Uterus (tissue), 3 donors: ENCODE measurements at regions not wholly inside any gene's neighbourhood (a gene's known extent, or its start where the extent isn't known, plus 50 kb on each side); places are given as distances from the start of the nearest gene placed in this dataset.

ENCODE experiments used
- DNase-seq, 2 donors: peaks; one replicate each; pipeline ENCODE4 v3.0.0-alpha.2; 2019 to 2020
- H3K27ac ChIP-seq, 2 donors: fragments of 200-600 bp; sonication (generic); 1 replicate in 1 of 2; 2 replicates in 1 of 2; pipeline ENCODE4 v1.5.1; 2016 to 2018
- H3K27me3 ChIP-seq, 2 donors: fragments of 200-600 bp; sonication (generic); one replicate each; pipeline ENCODE4 v1.5.1; 2018 to 2019; ENCODE audit warnings: control low read depth in 1 of 2
- H3K36me3 ChIP-seq, 2 donors: fragments of 200-600 bp; sonication (generic); one replicate each; pipeline ENCODE4 v1.5.1; 2019; ENCODE audit warnings: control low read depth in 1 of 2
- H3K4me1 ChIP-seq, 2 donors: fragments of 200-600 bp; sonication (generic); one replicate each; pipeline ENCODE4 v1.5.1; 2018 to 2019; ENCODE audit warnings: control low read depth in 1 of 2
- H3K4me3 ChIP-seq, 2 donors: fragments of 200-600 bp; sonication (generic); 1 replicate in 1 of 2; 2 replicates in 1 of 2; pipeline ENCODE4 v1.5.1; 2018 to 2019; ENCODE audit warnings: mild to moderate bottlenecking in 1 of 2
- H3K9me3 ChIP-seq, 2 donors: fragments of 200-600 bp; sonication (generic); one replicate each; pipeline ENCODE4 v1.5.1; 2019; ENCODE audit warnings: control low read depth in 1 of 2
- POLR2A ChIP-seq, 2 donors: fragments of 450-650 bp; IDR thresholded peaks; one replicate each; pipeline ENCODE4 v1.6.1; 2016; ENCODE audit warnings: antibody characterized with exemption in 2 of 2, mild to moderate bottlenecking in 1 of 2, moderate library complexity in 1 of 2
- intact Hi-C: fragments of 100-400 bp; cut with DNase I; formaldehyde crosslinking; loops from one replicate; pipeline ENCODE4 v1.15.1; 2023; ENCODE audit warnings: low total_unique reads
- TF ChIP-seq, protein P1 (sequence below), 4 experiments: fragments of 200-600 bp in 2 of 4; fragments of 450-650 bp in 2 of 4; sonication (generic) in 2 of 4; IDR thresholded peaks; one replicate each; pipeline ENCODE4 v1.5.1; 2016 to 2019; ENCODE audit warnings: antibody characterized with exemption in 4 of 4, mild to moderate bottlenecking in 2 of 4, moderate library complexity in 1 of 4
- donor health status: DM: yes; HTN: yes; CAD: no.

DNA sequence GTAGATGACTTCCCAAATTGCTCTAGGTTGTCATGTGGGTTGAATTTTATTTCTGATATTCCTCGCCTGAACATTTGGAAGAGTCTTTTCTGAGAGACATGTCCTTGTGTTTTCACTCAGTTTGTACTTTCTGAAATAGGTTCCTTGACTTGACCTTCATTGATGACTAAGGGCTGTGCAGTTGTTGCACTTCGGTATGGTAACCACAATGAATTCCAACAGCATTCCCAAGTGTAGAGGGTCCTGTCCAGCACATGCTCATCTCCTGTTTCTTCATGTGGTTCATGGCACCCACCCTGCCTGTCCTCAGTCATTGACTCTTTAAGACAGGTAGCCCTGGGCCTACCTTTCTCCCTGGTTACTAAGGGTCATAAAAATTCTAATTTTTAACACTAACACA lies 527.8 kb downstream of the MTRR start:
- intact Hi-C loops, result no loop called here
- TF ChIP-seq POLR2A (IDR thresholded peaks at IDR 0.05), result no peak
- TF ChIP-seq, protein P1, sequence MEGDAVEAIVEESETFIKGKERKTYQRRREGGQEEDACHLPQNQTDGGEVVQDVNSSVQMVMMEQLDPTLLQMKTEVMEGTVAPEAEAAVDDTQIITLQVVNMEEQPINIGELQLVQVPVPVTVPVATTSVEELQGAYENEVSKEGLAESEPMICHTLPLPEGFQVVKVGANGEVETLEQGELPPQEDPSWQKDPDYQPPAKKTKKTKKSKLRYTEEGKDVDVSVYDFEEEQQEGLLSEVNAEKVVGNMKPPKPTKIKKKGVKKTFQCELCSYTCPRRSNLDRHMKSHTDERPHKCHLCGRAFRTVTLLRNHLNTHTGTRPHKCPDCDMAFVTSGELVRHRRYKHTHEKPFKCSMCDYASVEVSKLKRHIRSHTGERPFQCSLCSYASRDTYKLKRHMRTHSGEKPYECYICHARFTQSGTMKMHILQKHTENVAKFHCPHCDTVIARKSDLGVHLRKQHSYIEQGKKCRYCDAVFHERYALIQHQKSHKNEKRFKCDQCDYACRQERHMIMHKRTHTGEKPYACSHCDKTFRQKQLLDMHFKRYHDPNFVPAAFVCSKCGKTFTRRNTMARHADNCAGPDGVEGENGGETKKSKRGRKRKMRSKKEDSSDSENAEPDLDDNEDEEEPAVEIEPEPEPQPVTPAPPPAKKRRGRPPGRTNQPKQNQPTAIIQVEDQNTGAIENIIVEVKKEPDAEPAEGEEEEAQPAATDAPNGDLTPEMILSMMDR (IDR thresholded peaks at IDR 0.05), result no peak

GRCh38 chr5:8399471-8399870 lies 530.5 kb downstream of the MTRR start:
- Histone ChIP-seq H3K9me3 (no peaks in the 10 kb centered on the region), H3K36me3 (no peaks in the 10 kb centered on the region), H3K4me1 (no peaks in the 10 kb centered on the region), H3K4me3 (no peak overlapping the region), H3K27me3 (no peaks in the 10 kb centered on the region), H3K27ac (no peak overlapping the region)
- no peak for TF ChIP-seq POLR2A (IDR thresholded peaks at IDR 0.05)
- intact Hi-C loops, result no loop called here
- no peak for DNase-seq

More for the DNA sequence above, 527.8 kb downstream of the MTRR start:
- DNase-seq, result no peak
- no peaks in the 10 kb centered on the region for H3K4me1 ChIP-seq
- H3K27me3 ChIP-seq, result no peaks in the 10 kb centered on the region
- H3K36me3 ChIP-seq, result no peaks in the 10 kb centered on the region
- H3K4me3 ChIP-seq, result no peak overlapping the region
- H3K9me3 ChIP-seq, result no peaks in the 10 kb centered on the region
- H3K27ac ChIP-seq, result no peak overlapping the region

DNA sequence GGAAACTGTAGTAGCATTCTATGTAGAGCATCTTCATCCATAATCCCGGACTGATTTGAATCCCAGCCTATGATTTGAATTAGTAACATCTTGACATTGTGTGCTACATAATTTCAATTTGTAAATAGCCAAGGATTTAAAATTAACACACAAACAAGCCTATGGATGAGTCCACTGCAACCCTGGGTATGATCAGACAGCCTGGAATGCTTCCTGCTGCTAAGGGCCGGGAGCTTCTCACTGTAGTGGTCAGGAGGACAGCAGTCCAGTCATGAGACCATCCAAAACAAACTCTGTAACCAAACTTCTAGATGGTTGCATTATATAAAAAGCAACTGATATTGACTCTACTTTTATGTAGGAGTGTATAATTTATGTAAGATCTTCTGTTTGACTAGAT lies 539.3 kb downstream of the MTRR start:
- Histone ChIP-seq H3K4me1 (no peaks in the 10 kb centered on the region), H3K27ac (no peak overlapping the region), H3K9me3 (no peaks in the 10 kb centered on the region), H3K4me3 (no peak overlapping the region), H3K36me3 (no peaks in the 10 kb centered on the region), H3K27me3 (no peaks in the 10 kb centered on the region)
- no peak for DNase-seq
- intact Hi-C loops, result no loop called here
- TF ChIP-seq, protein P1 (IDR thresholded peaks at IDR 0.05), result no peak
- TF ChIP-seq POLR2A (IDR thresholded peaks at IDR 0.05), result no peak

DNA sequence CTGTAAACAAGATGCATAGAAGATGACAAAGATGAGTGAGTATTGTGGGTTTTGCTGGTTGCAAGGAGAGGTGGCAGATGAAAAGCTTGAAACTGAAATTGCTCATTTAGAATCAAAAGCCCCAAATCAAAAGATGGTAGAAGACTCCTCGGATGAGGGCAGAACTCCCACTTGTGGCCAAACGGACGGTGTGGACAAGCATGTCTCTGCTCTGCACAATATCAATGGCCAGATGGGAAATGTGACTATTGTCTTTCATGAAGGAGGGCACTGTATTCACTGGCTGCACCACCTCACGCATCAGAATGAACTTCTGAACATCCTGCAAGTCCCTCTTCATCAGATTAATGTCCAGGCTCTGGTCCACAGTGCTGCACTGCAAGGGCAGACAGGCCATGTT lies 541.7 kb downstream of the MTRR start:
- TF ChIP-seq, protein P1 (IDR thresholded peaks at IDR 0.05), result no peak
- no peak for TF ChIP-seq POLR2A (IDR thresholded peaks at IDR 0.05)
- intact Hi-C loops, result no loop called here
- Histone ChIP-seq H3K27me3 (no peaks in the 10 kb centered on the region), H3K9me3 (no peaks in the 10 kb centered on the region), H3K4me3 (no peak overlapping the region), H3K27ac (no peak overlapping the region), H3K4me1 (no peaks in the 10 kb centered on the region), H3K36me3 (no peaks in the 10 kb centered on the region)
- DNase-seq, result no peak

DNA sequence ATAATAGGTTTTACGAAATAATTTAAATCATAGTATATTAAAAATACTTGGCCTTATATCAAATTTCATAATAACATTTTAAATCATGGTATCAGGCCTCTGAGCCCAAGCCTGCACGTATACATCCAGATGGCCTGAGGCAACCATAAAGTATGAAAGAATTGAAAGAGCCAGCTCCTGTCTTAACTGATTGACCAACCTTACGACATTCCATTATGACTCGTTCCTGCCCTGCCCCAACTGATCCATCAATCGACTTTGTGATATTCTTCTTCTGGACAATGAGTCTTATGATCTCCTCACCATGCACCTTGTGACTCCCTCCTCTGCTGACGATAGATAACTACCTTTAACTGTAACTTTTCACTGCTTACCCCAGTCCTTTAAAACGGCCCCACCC lies 545.0 kb downstream of the MTRR start:
- no peaks in the 10 kb centered on the region for H3K27me3 ChIP-seq
- TF ChIP-seq POLR2A (IDR thresholded peaks at IDR 0.05), result no peak
- TF ChIP-seq, protein P1 (IDR thresholded peaks at IDR 0.05), result no peak
- H3K9me3 ChIP-seq, result no peaks in the 10 kb centered on the region
- no peaks in the 10 kb centered on the region for H3K4me1 ChIP-seq
- no peak overlapping the region for H3K27ac ChIP-seq
- H3K4me3 ChIP-seq, result no peak overlapping the region
- no peak for DNase-seq
- intact Hi-C loops, result no loop called here
- no peaks in the 10 kb centered on the region for H3K36me3 ChIP-seq
